ELR (cell line): ENCODE measurements at regions not wholly inside any gene's neighbourhood (a gene's known extent, or its start where the extent isn't known, plus 50 kb on each side); places are given as distances from the start of the nearest gene placed in this dataset.
A peak's percentile ranks its signal among the peaks of the same experiment; 100 is the strongest.
"Not testable (repeated sequence)": the region's sequence is repeated elsewhere in the genome, so short reads cannot be mapped to it uniquely, and the experiment has no call there.

Experiments used
- DNase-seq: peaks from one replicate; pipeline ENCODE4 v3.0.0-alpha.2; 2015; ENCODE audit warnings: low read depth

DNA sequence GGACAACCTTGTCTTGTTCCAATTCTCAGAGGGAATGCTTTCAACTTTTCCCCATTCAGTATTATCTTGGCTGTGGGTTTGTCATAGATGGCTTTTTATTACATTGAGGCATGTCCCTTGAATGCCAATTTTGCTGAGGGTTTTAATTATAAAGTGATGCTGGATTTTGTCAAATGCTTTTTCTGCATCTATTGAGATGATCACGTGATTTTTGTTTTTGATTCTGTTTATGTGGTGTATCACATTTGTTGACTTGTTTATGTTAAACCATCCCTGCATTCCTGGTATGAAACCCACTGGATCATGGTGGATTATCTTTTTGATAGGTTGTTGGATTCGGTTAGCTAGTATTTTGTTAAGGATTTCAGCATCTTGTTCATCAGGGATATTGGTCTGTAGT, 885.6 kb upstream of the SLC39A10 start:
- not testable (repeated sequence) for DNase-seq

DNA sequence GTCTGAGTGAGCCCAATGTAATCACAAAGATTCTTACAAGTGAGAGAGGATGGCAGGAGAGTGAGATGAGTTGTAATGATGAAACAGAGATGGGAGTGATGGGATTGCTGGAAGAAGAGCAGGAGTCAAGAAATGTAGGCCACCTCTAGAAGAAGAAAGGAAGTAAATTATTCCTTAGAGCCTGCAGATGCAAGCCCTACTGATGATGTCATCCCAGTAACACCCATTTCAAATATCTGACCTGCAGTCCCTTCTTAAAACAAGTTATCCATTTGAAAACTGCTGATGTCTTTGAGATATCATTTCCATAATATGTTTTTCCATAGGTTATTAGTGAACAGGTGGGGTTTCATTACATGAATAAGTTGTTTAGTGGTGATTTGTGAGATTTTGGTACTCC, 888.0 kb upstream of the SLC39A10 start:
- DNase-seq = no peak

- no peak for DNase-seq
Observed at GRCh38 chr2:194765723-194766122, 891.3 kb upstream of the SLC39A10 start.

DNA sequence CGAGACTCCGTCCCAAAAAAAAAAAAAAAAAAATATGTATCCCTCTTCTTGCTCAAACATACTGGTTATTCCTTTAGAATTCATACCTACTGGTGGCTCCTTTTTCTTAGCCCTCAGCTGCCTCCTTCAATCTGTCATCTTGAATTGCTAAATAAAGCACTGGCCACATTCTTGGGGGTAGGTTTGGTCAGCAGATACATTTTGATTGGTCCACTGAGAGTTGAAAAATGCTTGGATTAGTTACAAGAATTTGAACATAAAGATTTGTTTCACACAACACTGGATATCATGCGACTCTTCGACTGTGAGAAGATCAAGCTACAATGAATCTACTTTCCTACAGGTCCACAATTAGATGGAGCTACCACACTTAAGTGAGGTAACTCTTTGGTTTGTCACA, 906.1 kb upstream of the SLC39A10 start:
- DNase-seq = no peak

- peak; percentile 53 for DNase-seq
Observed at GRCh38 chr2:194745557-194746146, 911.4 kb upstream of the SLC39A10 start.

DNA sequence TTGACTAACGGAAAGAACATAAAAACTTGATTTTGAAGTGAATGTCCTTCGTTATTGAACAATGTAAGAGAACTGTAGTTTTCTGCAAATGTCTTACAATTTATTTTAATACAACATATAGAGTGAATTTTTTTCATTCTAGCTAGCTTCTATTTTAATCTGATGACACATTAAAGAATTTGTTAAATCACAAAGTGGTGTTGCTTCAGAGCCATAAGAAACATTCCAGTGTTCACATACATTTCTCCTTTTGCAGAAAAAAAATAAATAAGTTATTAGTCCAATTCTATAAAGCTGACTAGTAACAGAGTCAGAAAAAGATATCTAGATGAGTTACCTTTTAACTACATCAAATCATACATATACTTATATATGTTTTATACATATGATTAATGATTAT, 914.3 kb upstream of the SLC39A10 start:
- no peak for DNase-seq

- DNase-seq = no peak
Observed at GRCh38 chr2:194739217-194739616, 917.8 kb upstream of the SLC39A10 start.

DNA sequence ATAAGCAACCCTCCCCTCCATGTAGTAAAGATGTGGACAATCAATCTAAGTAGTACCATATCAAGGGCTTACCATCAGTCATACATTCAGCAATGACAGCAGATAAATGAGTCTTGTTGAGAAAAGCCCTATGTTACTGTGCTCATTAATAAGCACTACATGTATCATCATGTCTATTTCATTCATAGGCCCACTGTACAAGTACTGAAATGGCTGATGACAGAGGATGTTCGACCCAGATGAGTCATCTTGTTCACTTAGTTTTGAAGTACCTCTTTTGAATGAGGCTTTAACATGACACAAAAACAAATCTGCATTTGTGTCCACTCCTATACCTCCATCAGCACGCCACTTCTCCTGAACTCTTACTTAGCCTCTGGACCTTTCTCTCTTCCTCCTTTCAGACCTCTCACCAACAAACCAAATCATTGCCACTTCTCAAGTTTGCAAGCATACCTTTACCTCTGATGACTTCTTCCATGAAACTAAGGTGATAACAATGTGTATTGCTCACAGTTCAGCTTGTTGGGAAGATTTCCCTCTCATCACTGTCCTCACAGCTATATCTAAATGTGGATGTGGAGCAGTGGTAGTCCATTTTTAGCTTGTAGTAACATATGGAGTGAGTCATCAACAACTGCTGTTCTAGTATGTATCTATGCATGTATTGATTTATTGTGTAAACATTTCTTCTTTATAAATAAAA, 921.0 kb upstream of the SLC39A10 start:
- DNase-seq = peak; percentile 49

DNA sequence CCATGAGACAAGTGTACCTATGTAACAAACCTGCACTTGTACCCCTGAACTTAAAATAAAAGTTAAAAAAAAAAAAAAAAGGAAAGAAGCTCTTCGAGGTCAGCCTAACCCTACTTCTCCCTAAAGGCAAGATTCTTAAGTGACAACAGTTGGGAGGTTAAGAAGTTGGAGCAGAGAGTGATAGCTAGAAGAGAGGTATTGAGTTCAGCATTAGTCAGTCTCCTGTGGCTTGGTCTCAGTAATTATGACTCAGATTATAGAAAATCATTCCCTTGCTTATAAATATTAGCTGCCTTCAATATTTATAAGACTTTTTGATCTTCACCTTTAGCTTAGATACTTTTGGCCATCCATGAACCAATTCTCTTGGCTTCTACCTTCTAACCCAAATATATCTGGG, 926.8 kb upstream of the SLC39A10 start:
- DNase-seq = peak; percentile 70

- no peak for DNase-seq
Observed at GRCh38 chr2:194725169-194725568, 931.9 kb upstream of the SLC39A10 start.

DNA sequence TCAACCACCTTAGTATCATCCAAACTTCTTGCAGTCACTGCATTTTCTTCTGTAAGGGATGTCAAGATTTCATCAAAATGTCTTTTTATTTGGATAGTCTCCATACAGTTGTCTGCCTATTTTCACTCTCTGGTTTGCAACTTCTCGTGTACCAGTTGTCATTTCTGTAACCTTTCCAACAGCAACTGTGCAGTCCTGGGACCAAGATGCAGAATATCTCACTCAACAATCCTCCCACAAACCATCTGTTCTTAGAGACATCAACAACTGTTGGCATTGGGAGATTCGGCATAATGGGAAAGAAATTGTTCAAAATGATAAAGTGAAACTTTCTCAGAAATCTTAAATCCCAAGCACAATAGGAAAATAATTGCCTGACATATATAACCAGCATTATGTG, 933.6 kb upstream of the SLC39A10 start:
- no peak for DNase-seq

- no peak for DNase-seq
Observed at GRCh38 chr2:194721227-194721626, 935.8 kb upstream of the SLC39A10 start.

DNA sequence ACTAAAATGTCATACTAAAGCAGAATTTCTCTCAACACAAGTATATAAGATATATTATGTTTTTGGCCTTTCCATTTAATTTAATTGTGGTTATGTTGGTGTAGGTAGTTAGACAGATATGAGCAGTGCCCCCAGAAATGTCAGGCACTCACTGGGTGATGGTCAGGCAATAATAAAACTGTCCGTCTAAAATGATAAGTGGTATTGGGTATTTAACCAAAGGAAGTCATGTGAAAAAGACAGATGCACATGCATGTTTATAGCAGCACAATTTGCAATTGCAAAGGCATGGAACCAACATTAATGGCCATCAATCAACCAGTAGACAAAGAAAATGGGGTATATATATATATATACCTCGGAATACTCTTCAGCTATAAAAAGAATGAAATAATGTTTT, 936.6 kb upstream of the SLC39A10 start:
- DNase-seq = no peak

DNA sequence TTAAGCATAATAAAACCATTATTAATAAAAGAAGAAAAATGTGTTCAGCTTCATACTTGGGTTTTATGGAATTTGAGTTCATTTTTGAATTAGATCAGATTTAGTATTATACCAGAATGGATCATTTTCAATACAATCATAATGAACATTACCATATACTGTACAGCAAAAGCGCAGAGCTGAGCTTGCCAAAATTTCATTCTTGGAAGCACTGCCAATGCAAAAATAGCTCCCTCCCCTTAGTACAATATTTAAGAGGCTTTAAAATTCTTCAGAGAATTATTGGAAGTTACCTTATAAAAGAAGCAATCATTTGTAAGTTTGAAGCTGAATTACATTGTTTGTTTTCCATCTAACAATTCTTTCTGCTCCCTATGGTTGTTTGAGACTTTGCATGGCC, 938.1 kb upstream of the SLC39A10 start:
- DNase-seq = no peak

GRCh38 chr2:194714541-194714940, 942.5 kb upstream of the SLC39A10 start:
- DNase-seq = peak; percentile 60

DNA sequence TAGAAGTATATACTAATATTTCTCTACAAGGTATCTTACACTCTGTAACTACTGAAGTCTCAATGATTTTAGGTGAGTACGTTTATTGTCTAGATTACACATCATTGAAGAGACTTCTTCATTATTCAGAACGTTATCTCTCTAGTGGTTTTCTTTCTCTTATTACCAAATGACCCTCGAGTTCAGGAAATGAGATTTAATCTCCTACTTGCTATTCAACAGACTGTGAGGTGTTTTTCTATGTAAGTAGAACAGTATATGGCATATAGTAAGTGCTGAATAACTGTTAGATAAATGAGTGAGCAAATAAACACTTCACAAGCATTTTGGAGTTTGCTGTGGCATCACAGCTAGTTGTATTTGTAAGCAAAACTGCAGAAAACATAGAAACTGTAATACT, 947.2 kb upstream of the SLC39A10 start:
- no peak for DNase-seq

GRCh38 chr2:194706179-194706578, 950.8 kb upstream of the SLC39A10 start:
- peak; percentile 50 for DNase-seq

DNA sequence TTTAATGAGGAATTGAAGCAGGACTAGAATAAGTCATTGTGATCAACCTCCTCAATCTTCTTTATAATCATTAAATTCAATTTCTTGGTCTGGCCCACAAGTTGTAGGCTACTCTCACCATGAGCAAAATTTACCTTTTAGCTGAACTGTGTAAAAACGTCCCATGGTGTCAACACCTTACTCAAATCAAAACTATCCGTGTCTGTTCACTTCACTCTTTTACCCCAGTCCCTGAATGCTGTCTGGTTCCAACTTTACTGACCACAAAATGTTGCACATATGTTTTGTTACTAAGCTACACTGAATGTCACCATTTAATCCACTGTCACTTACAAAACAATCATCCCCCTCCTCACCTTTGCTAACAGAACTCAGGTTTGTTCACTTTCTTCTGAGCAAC, 951.6 kb upstream of the SLC39A10 start:
- DNase-seq = no peak

DNA sequence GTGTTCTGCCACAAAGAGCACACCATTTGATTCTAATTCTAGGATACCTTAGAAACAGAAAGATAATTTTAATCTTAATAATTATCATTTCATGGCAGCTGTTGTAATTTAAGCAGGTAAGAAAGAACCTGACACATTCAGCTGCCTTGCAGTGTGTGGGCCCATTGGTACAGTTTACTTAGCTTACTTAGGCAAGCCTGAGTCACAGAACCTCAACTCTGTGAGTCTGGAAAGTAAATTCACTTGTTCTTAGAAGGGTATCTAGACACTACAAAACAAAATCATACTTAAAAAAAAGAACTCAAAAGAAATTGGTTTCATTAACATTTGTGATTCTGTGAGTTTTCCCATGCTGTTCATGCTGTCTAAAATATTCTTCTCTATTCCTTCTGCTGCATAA, 956.3 kb upstream of the SLC39A10 start:
- no peak for DNase-seq

DNA sequence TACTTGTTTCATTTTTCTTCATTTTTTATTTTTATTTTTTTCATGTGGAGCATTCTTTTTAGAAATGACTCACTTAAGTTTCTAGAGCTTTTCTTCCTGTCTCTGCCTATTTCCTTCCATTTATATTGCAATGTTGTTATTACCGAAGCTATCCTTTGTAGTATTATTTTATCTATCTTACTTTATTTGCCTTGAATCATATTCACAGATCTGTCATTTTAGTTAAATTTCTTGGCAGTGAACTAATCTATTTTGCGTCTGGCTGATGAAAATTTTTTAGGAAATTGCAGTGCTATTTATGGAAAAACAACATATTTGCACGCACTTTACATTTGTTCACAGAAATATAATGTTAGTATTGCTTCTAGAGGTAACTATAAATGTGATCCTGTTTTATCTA, 956.9 kb upstream of the SLC39A10 start:
- no peak for DNase-seq

GRCh38 chr2:194698012-194698411, 959.0 kb upstream of the SLC39A10 start:
- DNase-seq = no peak

DNA sequence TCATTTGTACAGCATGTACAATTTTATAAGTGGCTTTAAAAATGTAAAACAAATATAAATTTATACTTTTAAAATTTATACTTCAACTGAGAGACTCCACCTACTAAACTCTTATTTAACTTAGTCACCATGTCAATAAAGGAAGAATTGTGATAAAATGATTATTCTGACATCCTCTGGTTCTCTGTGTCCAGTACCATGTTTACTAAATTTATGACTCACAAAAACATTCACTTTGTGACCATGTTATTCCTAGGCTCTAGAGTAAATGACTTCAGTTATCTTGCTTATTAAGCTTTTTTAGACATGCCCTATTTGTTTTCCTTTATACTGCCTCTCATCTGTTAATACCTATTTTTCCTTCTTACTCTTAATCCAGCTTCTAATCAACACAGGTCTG, 959.6 kb upstream of the SLC39A10 start:
- no peak for DNase-seq

DNA sequence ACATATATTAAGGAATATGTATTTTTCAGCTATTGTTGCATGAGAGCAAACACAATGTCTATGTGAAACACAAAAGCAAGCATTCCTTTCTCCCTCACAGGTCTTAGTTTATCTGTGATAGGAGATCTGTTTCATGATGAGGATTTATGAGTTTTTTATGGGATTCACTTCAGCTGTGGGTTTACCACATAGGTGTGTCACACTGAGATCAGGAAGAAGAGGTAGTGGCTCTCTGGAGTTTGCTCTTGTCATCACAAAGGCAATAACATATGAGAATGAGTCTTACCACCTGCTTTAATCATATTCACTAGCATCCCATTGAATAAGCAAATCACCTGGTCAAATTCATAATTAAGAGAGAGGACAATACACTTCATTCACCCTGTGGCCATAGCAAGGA, 960.3 kb upstream of the SLC39A10 start:
- DNase-seq = no peak

GRCh38 chr2:194686569-194686968, 970.5 kb upstream of the SLC39A10 start:
- peak; percentile 69 for DNase-seq
